IMR-90 (cell line): ENCODE measurements at regions not wholly inside any gene's neighbourhood (a gene's known extent, or its start where the extent isn't known, plus 50 kb on each side); places are given as distances from the start of the nearest gene placed in this dataset.

Experiments
- ATAC-seq: fragments of 200-7000 bp; cut with Tn5 transposase; 2 replicates; pipeline ENCODE4 v1.9.1; 2020; ENCODE audit warnings: low read depth, mild to moderate bottlenecking, moderate library complexity
- BruUV-seq: library from RNA; stranded (reverse); fragments of 400-500 nt; replicated peaks from 2 replicates; lab custom pipeline; 2021; lab: Mats Ljungman, UMichigan
- CTCF ChIA-PET: fragments of 300-600 bp; formaldehyde crosslinking; extraction: SDS; loops from one replicate; lab custom pipeline; 2021; ENCODE audit warnings: antibody characterized with exemption; lab: Yijun Ruan, JAX
- POLR2A ChIA-PET: fragments of 300-600 bp; sonication (Branson Sonifier 250); formaldehyde crosslinking; loops from one replicate; lab custom pipeline; 2022; ENCODE audit warnings: antibody characterized with exemption; ENCODE audit not compliant: unreplicated experiment; lab: Charles Lee
- DNase-seq: peaks from one replicate; pipeline ENCODE4 v3.0.0; 2013
- H2AFZ ChIP-seq: replicated peaks from 2 replicates; pipeline ENCODE3; 2013; ENCODE audit warnings: low read length, mild to moderate bottlenecking; ENCODE audit not compliant: poor library complexity
- H2AK5ac ChIP-seq: 2 replicates; pipeline ENCODE4 v1.6.1; 2013; ENCODE audit warnings: low read depth, low read length, inconsistent platforms
- H2AK9ac ChIP-seq: replicated peaks from 2 replicates; pipeline ENCODE3; 2013; ENCODE audit warnings: mild to moderate bottlenecking, low read depth, low read length, moderate library complexity; ENCODE audit not compliant: poor library complexity
- H2BK120ac ChIP-seq: 2 replicates; pipeline ENCODE4 v1.6.1; 2013; ENCODE audit warnings: low read depth, low read length, inconsistent platforms
- H2BK15ac ChIP-seq: 3 replicates; pipeline ENCODE4 v1.6.1; 2013; ENCODE audit warnings: low read depth, low read length, inconsistent platforms
- H2BK20ac ChIP-seq: 2 replicates; pipeline ENCODE4 v1.6.1; 2013; ENCODE audit warnings: low read depth, mild to moderate bottlenecking, inconsistent platforms, low read length, moderate library complexity
- H2BK5ac ChIP-seq: 2 replicates; pipeline ENCODE4 v1.6.1; 2013; ENCODE audit warnings: mild to moderate bottlenecking, low read depth, low read length, inconsistent platforms; ENCODE audit not compliant: poor library complexity, severe bottlenecking
- H3K14ac ChIP-seq: replicated peaks from 2 replicates; pipeline ENCODE4 v1.6.1; 2013; ENCODE audit warnings: low read depth, low read length, inconsistent platforms
- H3K18ac ChIP-seq: 2 replicates; pipeline ENCODE4 v1.6.1; 2013; ENCODE audit warnings: low read depth, low read length, control low read depth
- H3K23ac ChIP-seq: 2 replicates; pipeline ENCODE4 v1.6.1; 2013; ENCODE audit warnings: low read depth, low read length, inconsistent platforms
- H3K27ac ChIP-seq: 2 replicates; pipeline ENCODE4 v1.5.1; 2013; ENCODE audit warnings: mild to moderate bottlenecking, control low read depth, low read length; ENCODE audit not compliant: insufficient read depth
- H3K27me3 ChIP-seq: 2 replicates; pipeline ENCODE4 v1.6.1; 2013; ENCODE audit warnings: low read length; ENCODE audit not compliant: control insufficient read depth, insufficient read depth
- H3K36me3 ChIP-seq: 2 replicates; pipeline ENCODE4 v1.6.1; 2013; ENCODE audit warnings: low read length, mixed read lengths; ENCODE audit not compliant: control insufficient read depth, insufficient read depth
- H3K4ac ChIP-seq: 2 replicates; pipeline ENCODE4 v1.6.1; 2013; ENCODE audit warnings: low read depth, low read length, inconsistent platforms
- H3K4me1 ChIP-seq: 2 replicates; pipeline ENCODE4 v1.6.1; 2013; ENCODE audit warnings: low read length, mixed read lengths; ENCODE audit not compliant: control insufficient read depth, insufficient read depth
- H3K4me2 ChIP-seq: 2 replicates; pipeline ENCODE4 v1.6.1; 2013; ENCODE audit warnings: low read depth, mild to moderate bottlenecking, control low read depth, low read length, moderate library complexity
- H3K4me3 ChIP-seq: 2 replicates; pipeline ENCODE4 v1.5.1; 2013; ENCODE audit warnings: low read depth, mild to moderate bottlenecking, control low read depth, low read length, moderate library complexity; ENCODE audit not compliant: insufficient read depth
- H3K56ac ChIP-seq: 2 replicates; pipeline ENCODE4 v1.6.1; 2013; ENCODE audit warnings: low read length, inconsistent platforms; ENCODE audit not compliant: insufficient read depth; ENCODE audit errors: extremely low read depth
- H3K79me1 ChIP-seq, 2 experiments: 2 replicates each; pipeline ENCODE4 v1.6.1; 2013; ENCODE audit warnings: low read length in 2 of 2, inconsistent platforms in 1 of 2, low read depth in 1 of 2
- H3K9ac ChIP-seq: 2 replicates; pipeline ENCODE4 v1.6.1; 2013; ENCODE audit warnings: low read depth, low read length, control low read depth
- H3K9me1 ChIP-seq: 2 replicates; pipeline ENCODE4 v1.6.1; 2013; ENCODE audit warnings: low read length, inconsistent platforms; ENCODE audit not compliant: insufficient read depth
- H3K9me3 ChIP-seq: 2 replicates; pipeline ENCODE4 v1.6.1; 2013; ENCODE audit warnings: low read length; ENCODE audit not compliant: control insufficient read depth, insufficient read depth
- H4K20me1 ChIP-seq: 2 replicates; pipeline ENCODE4 v1.6.1; 2013; ENCODE audit warnings: low read length, inconsistent platforms; ENCODE audit not compliant: insufficient read depth
- H4K5ac ChIP-seq: 2 replicates; pipeline ENCODE4 v1.6.1; 2013; ENCODE audit warnings: mild to moderate bottlenecking, low read depth, low read length, control low read depth
- H4K8ac ChIP-seq, 2 experiments: 2 replicates each; pipeline ENCODE4 v1.6.1; 2013; ENCODE audit warnings: low read depth in 2 of 2, low read length in 2 of 2, control low read depth in 1 of 2, inconsistent platforms in 1 of 2
- H4K91ac ChIP-seq: 2 replicates; pipeline ENCODE4 v1.6.1; 2013; ENCODE audit warnings: low read depth, low read length, inconsistent platforms; ENCODE audit not compliant: insufficient read depth
- BHLHE40 ChIP-seq: fragments of 150-350 bp; IDR thresholded peaks from 2 replicates; pipeline ENCODE4 v1.6.1; 2016; ENCODE audit warnings: mild to moderate bottlenecking, low read depth, low read length
- FOS ChIP-seq: fragments of 150-350 bp; IDR thresholded peaks from 2 replicates; pipeline ENCODE4 v1.6.1; 2016; ENCODE audit warnings: low read depth, low read length
- MAFK ChIP-seq: IDR thresholded peaks from 2 replicates; pipeline ENCODE4 v1.6.1; 2012; ENCODE audit warnings: low read depth, low read length, improper control_type of control experiment
- RCOR1 ChIP-seq: IDR thresholded peaks from 2 replicates; pipeline ENCODE4 v1.6.1; 2012; ENCODE audit warnings: mild to moderate bottlenecking, low read length, improper control_type of control experiment; ENCODE audit not compliant: insufficient replicate concordance
- SMC3 ChIP-seq: fragments of 150-350 bp; IDR thresholded peaks from 2 replicates; pipeline ENCODE4 v1.6.1; 2016; ENCODE audit warnings: low read depth, mild to moderate bottlenecking, antibody characterized with exemption, low read length, moderate library complexity
- WGBS, 2 experiments: methylation state at CpG; one replicate each; pipeline versions ENCODE4 v1.1.5 to v1.1.7; 2013; ENCODE audit warnings: missing lambda C conversion rate in 2 of 2; ENCODE audit not compliant: insufficient read length in 1 of 2; ENCODE audit errors: extremely low coverage in 2 of 2; 5-methylcytosine and 5-hydroxymethylcytosine counted together
- dilution Hi-C: fragments of 300-500 bp; cut with HindIII; formaldehyde crosslinking; loops from one replicate; pipeline ENCODE4 v1.14.3; 2018; ENCODE audit warnings: low sequenced_read_pairs; ENCODE audit not compliant: unreplicated experiment
- in situ Hi-C: fragments of 300-500 bp; cut with MboI; formaldehyde crosslinking; loops from 3 replicates; pipeline ENCODE4 v1.14.3; 2019; ENCODE audit warnings: low sequenced_read_pairs, inconsistent platforms, mixed read lengths
- intact Hi-C: fragments of 100-400 bp; cut with micrococcal nuclease; formaldehyde crosslinking; loops from 2 replicates; pipeline ENCODE4 v1.10.0; 2022

DNA sequence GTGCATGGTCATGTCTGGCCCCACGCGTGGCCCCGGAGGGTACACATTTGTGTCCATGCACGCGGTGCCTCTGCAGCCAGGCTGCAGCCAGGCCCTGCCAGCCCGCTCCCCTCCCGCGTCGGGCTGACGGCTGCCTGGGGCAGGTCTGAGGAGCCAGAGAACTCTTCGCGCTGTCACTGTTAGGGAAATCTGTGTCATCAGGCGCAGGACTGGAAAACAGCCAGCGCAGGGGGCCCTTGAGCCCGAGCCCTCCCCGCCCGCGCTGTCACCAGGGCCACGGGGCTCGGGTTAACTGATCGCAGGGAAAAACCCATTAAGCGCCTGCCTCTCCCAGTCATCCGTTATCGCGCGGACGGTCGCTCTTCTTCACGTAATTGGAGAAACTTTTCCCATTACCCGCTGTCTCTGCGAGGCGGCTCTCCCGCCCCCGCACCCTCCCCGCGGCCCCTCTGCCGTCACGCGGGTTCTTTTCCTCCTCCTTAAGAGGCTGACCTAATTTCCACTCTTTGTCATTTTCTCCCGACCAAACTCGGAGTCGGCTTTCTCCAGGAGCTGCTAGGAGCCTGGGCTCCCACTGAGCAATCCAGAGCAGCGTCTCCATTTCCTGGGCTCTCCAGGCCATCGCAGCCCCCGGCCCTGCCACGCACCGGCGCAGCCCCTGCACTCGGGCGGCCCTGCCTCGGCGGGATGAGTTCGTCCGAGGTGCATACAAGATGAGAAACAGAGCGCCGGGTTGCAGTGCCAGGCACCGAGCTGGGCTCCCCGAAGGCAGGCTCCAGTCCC, 57.5 kb upstream of the PRR23E start:
- Histone ChIP-seq H2AK9ac (no peak overlapping the region), H3K27me3 (peaks cover 56% of the 10 kb centered on the region), H3K9me1 (no peaks in the 10 kb centered on the region), H3K9ac (no peak overlapping the region), H3K4ac (no peak overlapping the region), H2BK20ac (no peak overlapping the region), H3K4me3 (no peak overlapping the region), H3K36me3 (no peaks in the 10 kb centered on the region), H4K8ac (no peak overlapping the region), H3K23ac (no peak overlapping the region), H2BK15ac (no peak overlapping the region), H3K9me3 (no peaks in the 10 kb centered on the region), H2BK120ac (no peak overlapping the region), H2AFZ (no peak overlapping the region), H3K79me1 (no peaks in the 10 kb centered on the region), H4K91ac (no peak overlapping the region), H2AK5ac (no peak overlapping the region), H4K5ac (no peak overlapping the region), H2BK5ac (no peak overlapping the region), H3K4me1 (no peaks in the 10 kb centered on the region), H3K14ac (no peak overlapping the region), H3K18ac (no peak overlapping the region), H4K20me1 (no peaks in the 10 kb centered on the region), H3K56ac (no peak overlapping the region), H3K27ac (no peak overlapping the region), H3K4me2 (peak overlapping the region; percentile 26; the same call in 1 of the 2 replicates)
- CTCF ChIA-PET, result no interaction called here
- intact Hi-C loops (no loop called here), dilution Hi-C loops (no loop called here), in situ Hi-C loops (no loop called here)
- ATAC-seq (peak; percentile 32), DNase-seq (peak; percentile 6)
- no peak for TF ChIP-seq RCOR1
- TF ChIP-seq BHLHE40, result no peak
- TF ChIP-seq FOS, result no peak
- no peak for TF ChIP-seq MAFK
- no peak for TF ChIP-seq SMC3
- BruUV-seq, result no TSS peak
- WGBS, 2 experiments, result 8% methylated on average over 30 of the region's 58 CpGs; no CpG with 5 or more reads in 1 of the 2 experiments
- POLR2A ChIA-PET, result interaction anchor here (0.6 kb wide), 1 partner anchor 593 kb away, joined by 5 read pairs; no protein-coding TSS in a partner anchor
